Stimulated activated effector memory CD8-positive, alpha-beta T cell treated with anti-CD3 and anti-CD28 coated beads, Interleukin-12 subunit alpha, Interleukin-12 subunit beta, amount 100 ng/mL, for 72 hours (primary cell): ENCODE measurements at regions not wholly inside any gene's neighbourhood (a gene's known extent, or its start where the extent isn't known, plus 50 kb on each side); places are given as distances from the start of the nearest gene placed in this dataset.
"Not testable (repeated sequence)": the region's sequence is repeated elsewhere in the genome, so short reads cannot be mapped to it uniquely, and the experiment has no call there.

Experiments used
- ATAC-seq: fragments of 150-1000 bp; cut with Tn5 transposase; 2 replicates; pipeline ENCODE4 v1.10.0; 2021
- DNase-seq, 2 donors: peaks; one replicate each; pipeline ENCODE4 v3.0.0; 2021 to 2022; ENCODE audit warnings: low spot score in 2 of 2
- H3K27ac Mint-ChIP-seq: one replicate; pipeline ENCODE4 v1.8.0; 2022; ENCODE audit warnings: mild to moderate bottlenecking, mixed read lengths
- H3K36me3 Mint-ChIP-seq: one replicate; pipeline ENCODE4 v1.8.0; 2022; ENCODE audit warnings: mild to moderate bottlenecking, mixed read lengths
- H3K4me1 Mint-ChIP-seq: one replicate; pipeline ENCODE4 v1.8.0; 2022; ENCODE audit warnings: mixed read lengths
- H3K4me3 Mint-ChIP-seq: one replicate; pipeline ENCODE4 v1.8.0; 2022; ENCODE audit warnings: mild to moderate bottlenecking, mixed read lengths
- H3K9me3 Mint-ChIP-seq: one replicate; pipeline ENCODE4 v1.8.0; 2022; ENCODE audit warnings: mixed read lengths

- H3K9me3 Mint-ChIP-seq, result no peaks in the 10 kb centered on the region
- no peak overlapping the region for H3K4me3 Mint-ChIP-seq
- ATAC-seq (no peak), DNase-seq (no peak)
- H3K4me1 Mint-ChIP-seq, result peaks cover 8% of the 10 kb centered on the region
- no peaks in the 10 kb centered on the region for H3K36me3 Mint-ChIP-seq
- no peak overlapping the region for H3K27ac Mint-ChIP-seq
These were observed 101.3 kb downstream of the SNX5 start for GRCh38 chr20:17867131-17867925.

GRCh38 chr20:17866234-17867001 is 102.2 kb downstream of the SNX5 start:
- Mint-ChIP-seq H3K4me1 (peaks cover under 1% of the 10 kb centered on the region), H3K9me3 (no peaks in the 10 kb centered on the region), H3K27ac (no peak overlapping the region), H3K4me3 (no peak overlapping the region), H3K36me3 (no peaks in the 10 kb centered on the region)
- no peak for DNase-seq
- no peak for ATAC-seq

GRCh38 chr20:17863577-17864292 is 104.9 kb downstream of the SNX5 start:
- no peak for ATAC-seq
- no peak overlapping the region for H3K27ac Mint-ChIP-seq

GRCh38 chr20:17863209-17863576 is 105.4 kb downstream of the SNX5 start:
- H3K36me3 Mint-ChIP-seq, result no peaks in the 10 kb centered on the region
- peaks cover 32% of the 10 kb centered on the region for H3K4me1 Mint-ChIP-seq
- H3K4me3 Mint-ChIP-seq, result no peak overlapping the region
- DNase-seq (no peak), ATAC-seq (no peak)
- H3K9me3 Mint-ChIP-seq, result no peaks in the 10 kb centered on the region
- H3K27ac Mint-ChIP-seq, result no peak overlapping the region

More at GRCh38 chr20:17863577-17864292, 104.9 kb downstream of the SNX5 start:
- H3K4me3 Mint-ChIP-seq, result no peak overlapping the region
- no peak for DNase-seq
- no peaks in the 10 kb centered on the region for H3K9me3 Mint-ChIP-seq
- peaks cover 27% of the 10 kb centered on the region for H3K4me1 Mint-ChIP-seq
- H3K36me3 Mint-ChIP-seq, result no peaks in the 10 kb centered on the region

GRCh38 chr20:17862171-17862570 is 106.4 kb downstream of the SNX5 start:
- no peak for ATAC-seq
- no peak for DNase-seq
- Mint-ChIP-seq H3K36me3 (no peaks in the 10 kb centered on the region), H3K4me1 (peaks cover 34% of the 10 kb centered on the region), H3K4me3 (no peak overlapping the region), H3K27ac (no peak overlapping the region), H3K9me3 (no peaks in the 10 kb centered on the region)

GRCh38 chr20:17861620-17862019 is 107.0 kb downstream of the SNX5 start:
- DNase-seq, H3K4me3 Mint-ChIP-seq, ATAC-seq, H3K9me3 Mint-ChIP-seq, H3K27ac Mint-ChIP-seq, H3K36me3 Mint-ChIP-seq: not testable (repeated sequence)
- H3K4me1 Mint-ChIP-seq, result peaks cover 39% of the 10 kb centered on the region

GRCh38 chr20:17860301-17861197 is 108.0 kb downstream of the SNX5 start:
- Mint-ChIP-seq H3K36me3 (no peaks in the 10 kb centered on the region), H3K9me3 (no peaks in the 10 kb centered on the region), H3K4me1 (peaks cover 50% of the 10 kb centered on the region), H3K27ac (no peak overlapping the region), H3K4me3 (peak overlapping the region; percentile 39)
- ATAC-seq, result no peak
- DNase-seq, result no peak

GRCh38 chr20:17859616-17860232 is 108.9 kb downstream of the SNX5 start:
- peaks cover 52% of the 10 kb centered on the region for H3K4me1 Mint-ChIP-seq

GRCh38 chr20:17859002-17859615 is 109.5 kb downstream of the SNX5 start:
- peak in 1 of 2 donors; percentile 16 for DNase-seq
- H3K27ac Mint-ChIP-seq, result peak overlapping the region; percentile 32
- H3K4me3 Mint-ChIP-seq, result peak overlapping the region; percentile 39
- no peaks in the 10 kb centered on the region for H3K9me3 Mint-ChIP-seq
- no peaks in the 10 kb centered on the region for H3K36me3 Mint-ChIP-seq
- peaks cover 54% of the 10 kb centered on the region for H3K4me1 Mint-ChIP-seq
- peak; percentile 58 for ATAC-seq

More at GRCh38 chr20:17859616-17860232, 108.9 kb downstream of the SNX5 start:
- H3K4me3 Mint-ChIP-seq, result peak overlapping the region; percentile 39
- DNase-seq, result peak in 1 of 2 donors; percentile 58
- H3K9me3 Mint-ChIP-seq, result no peaks in the 10 kb centered on the region
- no peaks in the 10 kb centered on the region for H3K36me3 Mint-ChIP-seq
- ATAC-seq, result peak; percentile 82
- H3K27ac Mint-ChIP-seq, result peak overlapping the region; percentile 32

- ATAC-seq (no peak), DNase-seq (no peak)
- H3K9me3 Mint-ChIP-seq, result no peaks in the 10 kb centered on the region
- no peaks in the 10 kb centered on the region for H3K36me3 Mint-ChIP-seq
- H3K4me3 Mint-ChIP-seq, result no peak overlapping the region
- H3K27ac Mint-ChIP-seq, result no peak overlapping the region
- peaks cover 56% of the 10 kb centered on the region for H3K4me1 Mint-ChIP-seq
These were observed 110.1 kb downstream of the SNX5 start for GRCh38 chr20:17858450-17859001.

GRCh38 chr20:17857639-17858449 is 110.8 kb downstream of the SNX5 start:
- DNase-seq, result no peak
- H3K4me3 Mint-ChIP-seq, result no peak overlapping the region
- H3K27ac Mint-ChIP-seq, result no peak overlapping the region
- no peaks in the 10 kb centered on the region for H3K36me3 Mint-ChIP-seq
- peaks cover 56% of the 10 kb centered on the region for H3K4me1 Mint-ChIP-seq
- no peaks in the 10 kb centered on the region for H3K9me3 Mint-ChIP-seq
- no peak for ATAC-seq

- ATAC-seq (no peak), DNase-seq (no peak)
- no peaks in the 10 kb centered on the region for H3K36me3 Mint-ChIP-seq
- peaks cover 56% of the 10 kb centered on the region for H3K4me1 Mint-ChIP-seq
- no peaks in the 10 kb centered on the region for H3K9me3 Mint-ChIP-seq
- no peak overlapping the region for H3K4me3 Mint-ChIP-seq
- no peak overlapping the region for H3K27ac Mint-ChIP-seq
These were observed 111.6 kb downstream of the SNX5 start for GRCh38 chr20:17856837-17857605.
